GM12878 (cell line): ENCODE measurements at regions not wholly inside any gene's neighbourhood (a gene's known extent, or its start where the extent isn't known, plus 50 kb on each side); places are given as distances from the start of the nearest gene placed in this dataset.

ENCODE experiments used
- ATAC-seq: fragments of 200-7000 bp; cut with Tn5 transposase; 3 replicates; pipeline ENCODE4 v1.9.1; 2020; ENCODE audit warnings: mild to moderate bottlenecking, moderate library complexity
- BruUV-seq: library from RNA; stranded (reverse); fragments of 400-500 nt; replicated peaks from 2 replicates; lab custom pipeline; 2021; lab: Mats Ljungman, UMichigan
- CTCF ChIA-PET: fragments of 300-600 bp; sonication (Branson Sonifier 250); formaldehyde crosslinking; extraction: SDS; loops from one replicate; lab custom pipeline; 2021; ENCODE audit warnings: inconsistent platforms; lab: Yijun Ruan, JAX
- POLR2A ChIA-PET: fragments of 350-600 bp; formaldehyde crosslinking; extraction: SDS; loops from one replicate; lab custom pipeline; 2021; ENCODE audit warnings: inconsistent platforms; lab: Charles Lee
- RAD21 ChIA-PET: fragments of 300-600 bp; sonication (Branson Sonifier 250); formaldehyde crosslinking; loops from one replicate; lab custom pipeline; 2023; ENCODE audit warnings: antibody characterized with exemption; ENCODE audit not compliant: unreplicated experiment; lab: Charles Lee
- SMC1A ChIA-PET: fragments of 300-600 bp; sonication (Branson Sonifier 250); formaldehyde crosslinking; loops from one replicate; lab custom pipeline; 2023; ENCODE audit not compliant: unreplicated experiment, uncharacterized antibody; lab: Charles Lee
- DNase-seq: peaks from one replicate; pipeline ENCODE4 v3.0.0-alpha.2; 2011; ENCODE audit warnings: low read depth, low spot score
- FAIRE-seq: peaks from 3 replicates; lab custom pipeline; 2011; peaks lifted over from hg19 to GRCh38; lab: Jason Lieb, UNC
- H2AFZ ChIP-seq: 2 replicates; pipeline ENCODE4 v1.6.0; 2011; ENCODE audit warnings: low read depth, low read length, control low read depth; ENCODE audit not compliant: control insufficient read depth
- H3K27ac ChIP-seq: 2 replicates; pipeline ENCODE4 v1.5.1; 2011; ENCODE audit warnings: control low read depth; ENCODE audit not compliant: control insufficient read depth, insufficient read depth
- H3K27me3 ChIP-seq, 2 experiments: replicated peaks in 1 of 2; 2 replicates each; pipeline versions ENCODE4 v1.6.0 to v1.6.1; 2011; ENCODE audit warnings: low read length in 1 of 2; ENCODE audit not compliant: control insufficient read depth in 2 of 2, insufficient read depth in 2 of 2
- H3K36me3 ChIP-seq, 2 experiments: 2 replicates each; pipeline ENCODE4 v1.5.1; 2011; ENCODE audit warnings: low read length in 1 of 2; ENCODE audit not compliant: control insufficient read depth in 2 of 2, insufficient read depth in 2 of 2
- H3K4me1 ChIP-seq: 2 replicates; pipeline ENCODE4 v1.6.1; 2011; ENCODE audit warnings: mild to moderate bottlenecking, low read length, moderate library complexity, mixed read lengths; ENCODE audit not compliant: control insufficient read depth, insufficient read depth
- H3K4me2 ChIP-seq: 2 replicates; pipeline ENCODE4 v1.6.0; 2011; ENCODE audit warnings: control low read depth; ENCODE audit not compliant: control insufficient read depth, insufficient read depth
- H3K4me3 ChIP-seq: fragments of 200-600 bp; sonication (generic); 2 replicates; pipeline ENCODE4 v1.5.1; 2016
- H3K79me2 ChIP-seq: 2 replicates; pipeline ENCODE4 v1.6.0; 2011; ENCODE audit warnings: low read length; ENCODE audit not compliant: control insufficient read depth, insufficient read depth
- H3K9ac ChIP-seq: 2 replicates; pipeline ENCODE4 v1.8.0; 2011; ENCODE audit warnings: low read length, control low read depth, mixed read lengths; ENCODE audit not compliant: control insufficient read depth, insufficient read depth
- H3K9me3 ChIP-seq: replicated peaks from 3 replicates; pipeline ENCODE4 v1.5.1; 2011; ENCODE audit warnings: mild to moderate bottlenecking, low read length; ENCODE audit not compliant: control insufficient read depth, insufficient read depth
- H4K20me1 ChIP-seq: 2 replicates; pipeline ENCODE4 v1.6.0; 2011; ENCODE audit not compliant: control insufficient read depth, insufficient read depth
- BMI1 ChIP-seq: fragments of 450-650 bp; IDR thresholded peaks from 2 replicates; pipeline ENCODE4 v1.6.1; 2016; ENCODE audit warnings: mild to moderate bottlenecking, moderate library complexity, borderline replicate concordance
- CBFB ChIP-seq: IDR thresholded peaks from 2 replicates; pipeline ENCODE4 v1.6.1; 2016; ENCODE audit warnings: antibody characterized with exemption, low read depth
- CHD1 ChIP-seq: IDR thresholded peaks from 2 replicates; pipeline ENCODE4 v1.6.1; 2012; ENCODE audit warnings: low read depth, low read length, improper control_type of control experiment
- CHD4 ChIP-seq: fragments of 200-600 bp; sonication (generic); IDR thresholded peaks from 2 replicates; pipeline ENCODE4 v1.6.1; 2016; ENCODE audit warnings: mild to moderate bottlenecking
- PAX8 ChIP-seq: fragments of 450-650 bp; IDR thresholded peaks from 2 replicates; pipeline ENCODE4 v1.6.1; 2017; ENCODE audit warnings: mild to moderate bottlenecking, moderate library complexity
- RELA ChIP-seq: fragments of 450-650 bp; IDR thresholded peaks from 2 replicates; pipeline ENCODE4 v1.8.0; 2014; ENCODE audit warnings: borderline replicate concordance; ENCODE audit not compliant: partially characterized antibody
- SMC3 ChIP-seq: IDR thresholded peaks from 2 replicates; pipeline ENCODE4 v1.6.1; 2011; ENCODE audit warnings: low read length, improper control_type of control experiment, borderline replicate concordance
- SPI1 ChIP-seq: IDR thresholded peaks from 2 replicates; pipeline ENCODE4 v1.6.1; 2011; ENCODE audit warnings: low read depth, mild to moderate bottlenecking, low read length, moderate library complexity, borderline replicate concordance; ENCODE audit not compliant: insufficient read depth
- ZNF622 ChIP-seq: fragments of 450-650 bp; IDR thresholded peaks from 2 replicates; pipeline ENCODE4 v1.6.1; 2017; ENCODE audit warnings: mild to moderate bottlenecking, inconsistent platforms
- ZSCAN29 ChIP-seq: fragments of 450-650 bp; IDR thresholded peaks from 2 replicates; pipeline ENCODE4 v1.6.1; 2017; ENCODE audit warnings: mild to moderate bottlenecking, moderate library complexity
- WGBS: methylation state at CpG from one replicate; pipeline ENCODE4 v1.1.6; 2016; ENCODE audit warnings: low lambda C conversion rate; ENCODE audit not compliant: insufficient replicate concordance, insufficient coverage; ENCODE audit errors: missing lambda C conversion rate; 5-methylcytosine and 5-hydroxymethylcytosine counted together
- in situ Hi-C: fragments of 300-500 bp; cut with MboI; formaldehyde crosslinking; loops from 9 replicates; pipeline ENCODE4 v1.14.3; 2018; ENCODE audit warnings: mixed read lengths
- intact Hi-C: fragments of 100-400 bp; cut with micrococcal nuclease; formaldehyde crosslinking; loops from one replicate; pipeline ENCODE4 v1.14.2; 2022; ENCODE audit not compliant: unreplicated experiment
- TF ChIP-seq, protein P1 (sequence below): fragments of 450-650 bp; IDR thresholded peaks from 2 replicates; pipeline ENCODE4 v1.6.1; 2016; ENCODE audit warnings: mild to moderate bottlenecking

- no TSS peak for BruUV-seq
- no peaks in the 10 kb centered on the region for H3K27me3 ChIP-seq
- H3K27ac ChIP-seq, result no peak overlapping the region
- 33% methylated on average over 3 of the region's 3 CpGs for WGBS
- ChIA-PET POLR2A (no interaction called here), RAD21 (no interaction called here)
- H3K4me1 ChIP-seq, result no peaks in the 10 kb centered on the region
- intact Hi-C loops, result no loop called here
- H3K4me2 ChIP-seq, result no peak overlapping the region
- H3K9me3 ChIP-seq, result no peaks in the 10 kb centered on the region
- H2AFZ ChIP-seq, result no peak overlapping the region
- H4K20me1 ChIP-seq, result no peaks in the 10 kb centered on the region
- FAIRE-seq, result no peak
- no peak for TF ChIP-seq ZNF622
- no peak for TF ChIP-seq PAX8
- no peak for TF ChIP-seq RELA
- no peak for TF ChIP-seq CBFB
- TF ChIP-seq ZSCAN29, result no peak
- TF ChIP-seq BMI1, result no peak
- TF ChIP-seq SPI1, result no peak
- TF ChIP-seq CHD1, result no peak
- TF ChIP-seq, protein P1, sequence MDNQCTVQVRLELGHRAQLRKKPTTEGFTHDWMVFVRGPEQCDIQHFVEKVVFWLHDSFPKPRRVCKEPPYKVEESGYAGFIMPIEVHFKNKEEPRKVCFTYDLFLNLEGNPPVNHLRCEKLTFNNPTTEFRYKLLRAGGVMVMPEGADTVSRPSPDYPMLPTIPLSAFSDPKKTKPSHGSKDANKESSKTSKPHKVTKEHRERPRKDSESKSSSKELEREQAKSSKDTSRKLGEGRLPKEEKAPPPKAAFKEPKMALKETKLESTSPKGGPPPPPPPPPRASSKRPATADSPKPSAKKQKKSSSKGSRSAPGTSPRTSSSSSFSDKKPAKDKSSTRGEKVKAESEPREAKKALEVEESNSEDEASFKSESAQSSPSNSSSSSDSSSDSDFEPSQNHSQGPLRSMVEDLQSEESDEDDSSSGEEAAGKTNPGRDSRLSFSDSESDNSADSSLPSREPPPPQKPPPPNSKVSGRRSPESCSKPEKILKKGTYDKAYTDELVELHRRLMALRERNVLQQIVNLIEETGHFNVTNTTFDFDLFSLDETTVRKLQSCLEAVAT, result no peak
- no peak for TF ChIP-seq SMC3
- TF ChIP-seq CHD4, result no peak
- TF ChIP-seq, all 136 proteins: peak for 0
- no peak overlapping the region for H3K4me3 ChIP-seq
- ATAC-seq (no peak), DNase-seq (no peak)
- no peaks in the 10 kb centered on the region for H3K79me2 ChIP-seq
- in situ Hi-C loops, result no loop called here
- no peak overlapping the region for H3K9ac ChIP-seq
- H3K36me3 ChIP-seq, result no peaks in the 10 kb centered on the region
- ChIA-PET SMC1A (no interaction called here), CTCF (interaction anchor here (0.9 kb wide), 1 partner anchor 12 kb away, joined by 3 read pairs; no protein-coding TSS in a partner anchor)
Measured at GRCh38 chr3:177881351-177881750, 654.9 kb upstream of the KCNMB2 start.
